ENCODE measurements at regions not wholly inside any gene's neighbourhood (a gene's known extent, or its start where the extent isn't known, plus 50 kb on each side); places are given as distances from the start of the nearest gene placed in this dataset.

DNA sequence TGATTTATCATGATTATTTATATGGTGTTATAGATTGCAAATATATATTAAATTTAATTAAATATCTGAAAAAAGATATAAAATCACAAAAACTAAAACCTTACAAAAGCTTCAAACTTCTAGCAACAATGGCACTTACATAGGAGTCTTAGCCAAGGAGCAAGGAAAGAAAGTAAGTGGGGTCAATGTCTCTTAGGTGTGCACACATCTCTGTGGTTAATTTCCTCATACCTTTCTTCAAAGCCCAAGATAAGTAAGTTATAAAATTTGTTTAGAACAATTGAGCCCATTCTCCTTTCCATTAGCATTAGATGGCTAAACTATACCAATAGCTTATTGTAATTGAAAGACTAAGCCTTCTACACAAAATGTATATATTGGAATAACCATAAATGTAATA, 161.6 kb upstream of the PDE4D start:
- TF ChIP-seq, protein P1, sequence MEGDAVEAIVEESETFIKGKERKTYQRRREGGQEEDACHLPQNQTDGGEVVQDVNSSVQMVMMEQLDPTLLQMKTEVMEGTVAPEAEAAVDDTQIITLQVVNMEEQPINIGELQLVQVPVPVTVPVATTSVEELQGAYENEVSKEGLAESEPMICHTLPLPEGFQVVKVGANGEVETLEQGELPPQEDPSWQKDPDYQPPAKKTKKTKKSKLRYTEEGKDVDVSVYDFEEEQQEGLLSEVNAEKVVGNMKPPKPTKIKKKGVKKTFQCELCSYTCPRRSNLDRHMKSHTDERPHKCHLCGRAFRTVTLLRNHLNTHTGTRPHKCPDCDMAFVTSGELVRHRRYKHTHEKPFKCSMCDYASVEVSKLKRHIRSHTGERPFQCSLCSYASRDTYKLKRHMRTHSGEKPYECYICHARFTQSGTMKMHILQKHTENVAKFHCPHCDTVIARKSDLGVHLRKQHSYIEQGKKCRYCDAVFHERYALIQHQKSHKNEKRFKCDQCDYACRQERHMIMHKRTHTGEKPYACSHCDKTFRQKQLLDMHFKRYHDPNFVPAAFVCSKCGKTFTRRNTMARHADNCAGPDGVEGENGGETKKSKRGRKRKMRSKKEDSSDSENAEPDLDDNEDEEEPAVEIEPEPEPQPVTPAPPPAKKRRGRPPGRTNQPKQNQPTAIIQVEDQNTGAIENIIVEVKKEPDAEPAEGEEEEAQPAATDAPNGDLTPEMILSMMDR (conservative IDR thresholded peaks at IDR 0.05), result no peak
- TF ChIP-seq ZFX (IDR thresholded peaks at IDR 0.05), result no peak

Data from C4-2B (cell line).